Testis (tissue), 2 donors: ENCODE measurements at regions not wholly inside any gene's neighbourhood (a gene's known extent, or its start where the extent isn't known, plus 50 kb on each side); places are given as distances from the start of the nearest gene placed in this dataset.

Experiments
- POLR2A ChIP-seq: fragments of 450-650 bp; IDR thresholded peaks from one replicate; pipeline ENCODE4 v1.6.1; 2017; ENCODE audit warnings: antibody characterized with exemption, mild to moderate bottlenecking, moderate library complexity
- TF ChIP-seq, protein P1 (sequence below), 3 experiments: fragments of 450-650 bp in 2 of 3; fragments of 200-600 bp in 1 of 3; sonication (generic) in 1 of 3; IDR thresholded peaks; one replicate each; pipeline ENCODE4 v1.5.1; 2016 to 2019; ENCODE audit warnings: antibody characterized with exemption in 3 of 3, mild to moderate bottlenecking in 2 of 3, moderate library complexity in 1 of 3

GRCh38 chr6:156451726-156452125 is 325.5 kb upstream of the ARID1B start:
- TF ChIP-seq POLR2A: no peak
- TF ChIP-seq, protein P1, sequence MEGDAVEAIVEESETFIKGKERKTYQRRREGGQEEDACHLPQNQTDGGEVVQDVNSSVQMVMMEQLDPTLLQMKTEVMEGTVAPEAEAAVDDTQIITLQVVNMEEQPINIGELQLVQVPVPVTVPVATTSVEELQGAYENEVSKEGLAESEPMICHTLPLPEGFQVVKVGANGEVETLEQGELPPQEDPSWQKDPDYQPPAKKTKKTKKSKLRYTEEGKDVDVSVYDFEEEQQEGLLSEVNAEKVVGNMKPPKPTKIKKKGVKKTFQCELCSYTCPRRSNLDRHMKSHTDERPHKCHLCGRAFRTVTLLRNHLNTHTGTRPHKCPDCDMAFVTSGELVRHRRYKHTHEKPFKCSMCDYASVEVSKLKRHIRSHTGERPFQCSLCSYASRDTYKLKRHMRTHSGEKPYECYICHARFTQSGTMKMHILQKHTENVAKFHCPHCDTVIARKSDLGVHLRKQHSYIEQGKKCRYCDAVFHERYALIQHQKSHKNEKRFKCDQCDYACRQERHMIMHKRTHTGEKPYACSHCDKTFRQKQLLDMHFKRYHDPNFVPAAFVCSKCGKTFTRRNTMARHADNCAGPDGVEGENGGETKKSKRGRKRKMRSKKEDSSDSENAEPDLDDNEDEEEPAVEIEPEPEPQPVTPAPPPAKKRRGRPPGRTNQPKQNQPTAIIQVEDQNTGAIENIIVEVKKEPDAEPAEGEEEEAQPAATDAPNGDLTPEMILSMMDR (IDR thresholded peaks at IDR 0.05): no peak
